AG09309 (cell line): ENCODE measurements at regions not wholly inside any gene's neighbourhood (a gene's known extent, or its start where the extent isn't known, plus 50 kb on each side); places are given as distances from the start of the nearest gene placed in this dataset.

ENCODE experiments used
- DNase-seq: peaks from one replicate; pipeline ENCODE4 v3.0.0-alpha.2; 2010; ENCODE audit warnings: low read depth
- H3K4me3 ChIP-seq: 2 replicates; pipeline ENCODE4 v1.5.1; 2011; ENCODE audit warnings: mild to moderate bottlenecking, low read depth, low read length, moderate library complexity; ENCODE audit not compliant: control insufficient read depth
- CTCF ChIP-seq: IDR thresholded peaks from 2 replicates; pipeline ENCODE4 v1.5.1; 2011; ENCODE audit warnings: mild to moderate bottlenecking, low read depth, low read length, inconsistent platforms; ENCODE audit not compliant: insufficient read depth, control insufficient read depth; ENCODE audit errors: missing control alignments

- no peak for TF ChIP-seq CTCF
- DNase-seq: no peak
- H3K4me3 ChIP-seq: no peak overlapping the region
Observed at GRCh38 chr10:119996944-119997343, 104.4 kb downstream of the SEC23IP start.

GRCh38 chr10:119997429-119997828, 104.9 kb downstream of the SEC23IP start:
- H3K4me3 ChIP-seq: no peak overlapping the region
- no peak for TF ChIP-seq CTCF
- no peak for DNase-seq

GRCh38 chr10:120002785-120003184, 110.3 kb downstream of the SEC23IP start:
- TF ChIP-seq CTCF: no peak
- no peak overlapping the region for H3K4me3 ChIP-seq
- DNase-seq: no peak

GRCh38 chr10:120005207-120006201, 113.0 kb downstream of the SEC23IP start:
- no peak overlapping the region for H3K4me3 ChIP-seq
- TF ChIP-seq CTCF: no peak
- DNase-seq: no peak

GRCh38 chr10:120007261-120007660, 114.7 kb downstream of the SEC23IP start:
- TF ChIP-seq CTCF: no peak
- H3K4me3 ChIP-seq: no peak overlapping the region
- DNase-seq: no peak

GRCh38 chr10:120011359-120012130, 119.0 kb downstream of the SEC23IP start:
- DNase-seq: no peak
- no peak overlapping the region for H3K4me3 ChIP-seq
- TF ChIP-seq CTCF: no peak
